Erythroblast (primary cell): ENCODE measurements at regions not wholly inside any gene's neighbourhood (a gene's known extent, or its start where the extent isn't known, plus 50 kb on each side); places are given as distances from the start of the nearest gene placed in this dataset.

ENCODE experiments used
- GATA1 ChIP-seq: IDR thresholded peaks from 2 replicates; pipeline ENCODE4 v1.6.1; 2011; ENCODE audit warnings: low read depth, mild to moderate bottlenecking, control low read depth, low read length, moderate library complexity
- POLR2A ChIP-seq: IDR thresholded peaks from 2 replicates; pipeline ENCODE4 v1.6.1; 2011; ENCODE audit warnings: mild to moderate bottlenecking, low read length

GRCh38 chr18:2451556-2451955, 119.7 kb downstream of the METTL4 start:
- TF ChIP-seq POLR2A (no peak), GATA1 (no peak)
